Fibroblast of the aortic adventitia (primary cell): ENCODE measurements at regions not wholly inside any gene's neighbourhood (a gene's known extent, or its start where the extent isn't known, plus 50 kb on each side); places are given as distances from the start of the nearest gene placed in this dataset.

Experiments
- DNase-seq: peaks from one replicate; pipeline ENCODE4 v3.0.0-alpha.2; 2010; ENCODE audit warnings: low read depth
- H3K4me3 ChIP-seq: 2 replicates; pipeline ENCODE4 v1.5.1; 2011; ENCODE audit warnings: low read depth, mild to moderate bottlenecking, control low read depth, low read length, moderate library complexity
- TF ChIP-seq, protein P1 (sequence below): IDR thresholded peaks from 2 replicates; pipeline ENCODE4 v1.5.1; 2011; ENCODE audit warnings: mild to moderate bottlenecking, low read length, control low read depth, inconsistent platforms; ENCODE audit not compliant: insufficient read depth

DNA sequence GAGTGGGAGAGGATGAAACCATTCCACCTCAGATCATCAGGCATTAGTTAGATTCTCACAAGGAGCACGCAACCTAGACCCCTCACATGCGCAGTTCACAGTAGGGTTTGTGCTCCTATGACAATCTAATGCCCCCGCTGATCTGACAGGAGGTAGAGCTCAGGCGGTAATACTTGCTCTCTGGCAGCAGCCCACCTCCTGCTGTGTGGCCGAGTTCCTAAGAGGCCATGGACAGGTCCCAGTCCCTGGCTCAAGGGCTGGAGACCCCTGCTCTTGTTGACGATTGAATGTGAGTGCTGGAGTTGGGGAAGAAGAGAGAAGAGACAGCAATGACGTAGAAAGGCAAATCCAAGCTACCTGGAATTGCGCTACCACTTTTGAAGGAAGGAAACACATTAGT, 267.2 kb downstream of the TFEC start:
- TF ChIP-seq, protein P1, sequence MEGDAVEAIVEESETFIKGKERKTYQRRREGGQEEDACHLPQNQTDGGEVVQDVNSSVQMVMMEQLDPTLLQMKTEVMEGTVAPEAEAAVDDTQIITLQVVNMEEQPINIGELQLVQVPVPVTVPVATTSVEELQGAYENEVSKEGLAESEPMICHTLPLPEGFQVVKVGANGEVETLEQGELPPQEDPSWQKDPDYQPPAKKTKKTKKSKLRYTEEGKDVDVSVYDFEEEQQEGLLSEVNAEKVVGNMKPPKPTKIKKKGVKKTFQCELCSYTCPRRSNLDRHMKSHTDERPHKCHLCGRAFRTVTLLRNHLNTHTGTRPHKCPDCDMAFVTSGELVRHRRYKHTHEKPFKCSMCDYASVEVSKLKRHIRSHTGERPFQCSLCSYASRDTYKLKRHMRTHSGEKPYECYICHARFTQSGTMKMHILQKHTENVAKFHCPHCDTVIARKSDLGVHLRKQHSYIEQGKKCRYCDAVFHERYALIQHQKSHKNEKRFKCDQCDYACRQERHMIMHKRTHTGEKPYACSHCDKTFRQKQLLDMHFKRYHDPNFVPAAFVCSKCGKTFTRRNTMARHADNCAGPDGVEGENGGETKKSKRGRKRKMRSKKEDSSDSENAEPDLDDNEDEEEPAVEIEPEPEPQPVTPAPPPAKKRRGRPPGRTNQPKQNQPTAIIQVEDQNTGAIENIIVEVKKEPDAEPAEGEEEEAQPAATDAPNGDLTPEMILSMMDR: no peak
- DNase-seq: no peak
- no peak overlapping the region for H3K4me3 ChIP-seq

DNA sequence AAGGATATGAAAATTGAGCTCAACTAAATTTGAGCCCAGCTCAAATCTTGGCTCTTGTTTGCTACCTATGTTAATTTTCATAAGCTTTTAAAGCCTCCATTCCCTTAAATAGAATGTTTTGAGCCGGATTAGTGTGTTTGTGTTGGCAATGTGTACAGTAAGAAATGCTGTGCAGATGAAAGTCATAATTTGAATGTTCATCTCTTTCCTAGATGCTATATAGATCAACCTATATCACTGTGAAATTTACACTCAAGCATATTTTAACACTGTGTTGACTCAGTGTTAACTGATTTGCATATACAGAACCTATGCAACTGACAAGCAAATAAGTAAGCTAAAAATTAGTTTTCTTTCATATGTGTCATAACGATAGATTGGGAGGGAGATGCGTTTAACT, 272.5 kb downstream of the TFEC start:
- H3K4me3 ChIP-seq: no peak overlapping the region
- DNase-seq: no peak
- TF ChIP-seq, protein P1: no peak

DNA sequence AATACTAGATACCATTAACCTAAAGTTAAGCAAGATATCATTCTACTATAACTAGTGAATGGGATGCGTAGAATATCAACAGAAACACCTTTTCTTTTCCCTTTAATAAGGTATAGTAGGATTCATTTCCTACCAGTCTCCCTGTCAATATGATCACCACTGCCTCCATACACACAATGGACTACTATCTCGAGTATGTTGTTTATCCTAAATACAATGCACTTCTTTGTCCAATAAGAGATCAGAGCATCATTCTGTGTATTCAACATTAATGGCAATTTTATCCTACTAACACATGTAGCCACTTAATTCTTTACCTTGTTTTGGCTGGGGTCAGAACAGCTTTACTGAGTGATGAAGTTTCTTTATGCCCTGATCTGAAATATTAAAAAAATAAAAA, 276.3 kb downstream of the TFEC start:
- no peak overlapping the region for H3K4me3 ChIP-seq
- no peak for DNase-seq
- TF ChIP-seq, protein P1: no peak

DNA sequence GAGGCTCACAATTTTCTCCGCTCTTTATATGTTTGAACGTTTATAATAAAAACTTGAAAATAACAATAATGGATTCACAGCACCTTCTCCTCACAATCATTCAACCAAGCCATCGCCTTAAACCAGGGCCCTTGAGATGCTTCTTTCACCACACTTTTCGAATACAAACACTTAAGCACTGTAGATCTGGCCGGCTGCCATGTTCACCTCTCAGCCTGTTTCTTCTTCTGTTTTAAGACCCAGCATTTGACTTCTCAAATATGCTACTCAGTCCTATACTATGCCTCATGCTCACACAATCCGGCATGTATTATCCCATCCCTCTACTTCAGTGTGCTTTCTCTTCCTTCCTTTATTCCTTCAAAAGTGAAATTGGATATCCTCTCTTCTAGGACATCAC, 280.6 kb downstream of the TFEC start:
- no peak overlapping the region for H3K4me3 ChIP-seq
- DNase-seq: peak; percentile 9
- TF ChIP-seq, protein P1: no peak

GRCh38 chr7:115748123-115748738, 282.3 kb downstream of the TFEC start:
- no peak overlapping the region for H3K4me3 ChIP-seq
- TF ChIP-seq, protein P1: peak; percentile 42
- DNase-seq: peak; percentile 26

DNA sequence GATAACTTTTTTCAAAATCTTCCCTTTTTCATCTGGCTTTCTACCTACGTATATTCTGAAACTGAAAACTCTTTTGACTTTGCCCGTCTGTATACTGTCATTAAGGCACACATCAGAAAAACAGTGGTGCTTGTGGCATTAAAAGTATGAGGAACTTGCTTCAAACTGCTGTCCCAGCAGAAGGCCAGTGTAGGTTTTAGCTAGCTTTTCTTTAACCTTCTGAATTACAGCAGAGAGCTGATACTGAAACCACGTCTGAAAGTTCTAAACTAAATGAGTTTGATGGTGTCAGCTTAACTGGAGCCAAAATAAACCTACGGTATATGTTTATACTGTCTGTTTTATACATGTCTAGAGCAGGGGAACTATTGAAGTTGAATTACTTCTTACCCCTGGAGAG, 283.4 kb downstream of the TFEC start:
- no peak overlapping the region for H3K4me3 ChIP-seq
- TF ChIP-seq, protein P1: no peak
- peak; percentile 20 for DNase-seq

- TF ChIP-seq, protein P1: no peak
- no peak for DNase-seq
- H3K4me3 ChIP-seq: no peak overlapping the region
Measured at GRCh38 chr7:115740043-115740442, 290.5 kb downstream of the TFEC start.
